H1 (cell line): ENCODE measurements at regions not wholly inside any gene's neighbourhood (a gene's known extent, or its start where the extent isn't known, plus 50 kb on each side); places are given as distances from the start of the nearest gene placed in this dataset.

Experiments used
- CTCF ChIA-PET: fragments of 300-600 bp; sonication (Branson Sonifier 250); formaldehyde crosslinking; loops from one replicate; lab custom pipeline; 2021; ENCODE audit not compliant: partially characterized antibody; lab: Charles Lee
- POLR2A ChIA-PET: fragments of 300-600 bp; sonication (Branson Sonifier 250); formaldehyde crosslinking; loops from one replicate; lab custom pipeline; 2021; ENCODE audit warnings: inconsistent platforms; ENCODE audit not compliant: partially characterized antibody; lab: Charles Lee
- DNase-seq, 2 experiments: peaks; one replicate each; pipeline versions ENCODE4 v3.0.0 to v3.0.0-alpha.2; 2010 to 2022; ENCODE audit warnings: low spot score in 2 of 2, low read depth in 1 of 2, mixed read lengths in 1 of 2
- FAIRE-seq: peaks from 2 replicates; lab custom pipeline; 2011; peaks lifted over from hg19 to GRCh38; lab: Jason Lieb, UNC
- H2AFZ ChIP-seq: 2 replicates; pipeline ENCODE4 v1.8.1; 2012; ENCODE audit warnings: low read length, inconsistent platforms
- H2AK5ac ChIP-seq: 2 replicates; pipeline ENCODE4 v1.6.1; 2013; ENCODE audit warnings: low read depth, low read length
- H2BK120ac ChIP-seq: replicated peaks from 2 replicates; pipeline ENCODE3; 2013; ENCODE audit warnings: low read depth, low read length, inconsistent platforms
- H2BK12ac ChIP-seq: 2 replicates; pipeline ENCODE4 v1.6.1; 2013; ENCODE audit warnings: low read depth, low read length
- H2BK15ac ChIP-seq: 2 replicates; pipeline ENCODE4 v1.6.1; 2013; ENCODE audit warnings: low read length
- H2BK20ac ChIP-seq: 2 replicates; pipeline ENCODE4 v1.6.1; 2013; ENCODE audit warnings: low read length
- H2BK5ac ChIP-seq: 2 replicates; pipeline ENCODE4 v1.6.1; 2013; ENCODE audit warnings: low read depth, low read length
- H3K14ac ChIP-seq: 2 replicates; pipeline ENCODE4 v1.6.1; 2013; ENCODE audit warnings: inconsistent platforms; ENCODE audit not compliant: insufficient read length
- H3K18ac ChIP-seq: 2 replicates; pipeline ENCODE4 v1.6.1; 2013; ENCODE audit warnings: low read length; ENCODE audit errors: extremely low read depth
- H3K23ac ChIP-seq: 2 replicates; pipeline ENCODE4 v1.6.1; 2013; ENCODE audit warnings: inconsistent platforms; ENCODE audit not compliant: insufficient read length
- H3K23me2 ChIP-seq: 2 replicates; pipeline ENCODE4 v1.6.1; 2013; ENCODE audit warnings: low read depth, low read length
- H3K27ac ChIP-seq: 2 replicates; pipeline ENCODE4 v1.6.1; 2011; ENCODE audit warnings: low read depth, low read length, inconsistent platforms
- H3K27me3 ChIP-seq, 4 experiments: replicated peaks in 1 of 4; 1 replicate in 1 of 4; 2 replicates in 3 of 4; pipeline versions ENCODE4 v1.6.1 to v1.8.1; 2011 to 2013; ENCODE audit warnings: low read length in 3 of 4, mild to moderate bottlenecking in 3 of 4, inconsistent platforms in 2 of 4, mixed read lengths in 2 of 4, moderate library complexity in 1 of 4; ENCODE audit not compliant: control insufficient read depth in 3 of 4, insufficient read depth in 3 of 4; ENCODE audit errors: extremely low read depth in 1 of 4
- H3K36me3 ChIP-seq, 4 experiments: 2 replicates each; pipeline versions ENCODE4 v1.6.1 to v1.8.1; 2011 to 2013; ENCODE audit warnings: mild to moderate bottlenecking in 4 of 4, low read length in 3 of 4, moderate library complexity in 2 of 4, control low read depth in 1 of 4, inconsistent platforms in 1 of 4; ENCODE audit not compliant: insufficient read depth in 4 of 4, control insufficient read depth in 2 of 4
- H3K4ac ChIP-seq: replicated peaks from 2 replicates; pipeline ENCODE3; 2013; ENCODE audit warnings: low read length, low read depth, mixed read lengths, inconsistent platforms; ENCODE audit not compliant: insufficient read length
- H3K4me1 ChIP-seq, 4 experiments: replicated peaks in 1 of 4; 1 replicate in 1 of 4; 2 replicates in 3 of 4; pipeline versions ENCODE4 v1.6.1 to v1.8.1; 2011 to 2013; ENCODE audit warnings: low read length in 3 of 4, inconsistent platforms in 2 of 4, mixed read lengths in 1 of 4; ENCODE audit not compliant: insufficient read depth in 4 of 4, control insufficient read depth in 3 of 4
- H3K4me2 ChIP-seq, 2 experiments: 2 replicates each; pipeline versions ENCODE4 v1.6.1 to v1.8.1; 2011 to 2013; ENCODE audit warnings: low read depth in 2 of 2, low read length in 2 of 2, control low read depth in 1 of 2, inconsistent platforms in 1 of 2, mild to moderate bottlenecking in 1 of 2; ENCODE audit not compliant: insufficient read depth in 1 of 2
- H3K4me3 ChIP-seq, 4 experiments: fragments of 200-600, 300-600 bp in 1 of 4; sonication (generic), shearing (Covaris generic), sonication (Bioruptor Twin) in 1 of 4; 2 replicates each; pipeline versions ENCODE4 v1.5.1 to v1.8.1; 2011 to 2016; ENCODE audit warnings: low read length in 4 of 4, low read depth in 3 of 4, control low read depth in 2 of 4, inconsistent platforms in 2 of 4, mild to moderate bottlenecking in 2 of 4, mixed read lengths in 1 of 4, moderate library complexity in 1 of 4; ENCODE audit not compliant: insufficient read depth in 2 of 4; ENCODE audit errors: extremely low read depth in 1 of 4
- H3K56ac ChIP-seq: replicated peaks from 2 replicates; pipeline ENCODE3; 2013; ENCODE audit warnings: low read depth, mild to moderate bottlenecking, mixed read lengths, low read length, inconsistent platforms; ENCODE audit not compliant: insufficient read length
- H3K79me1 ChIP-seq: 2 replicates; pipeline ENCODE4 v1.6.1; 2013; ENCODE audit warnings: low read depth, low read length, control low read depth
- H3K79me2 ChIP-seq, 2 experiments: 2 replicates each; pipeline versions ENCODE4 v1.6.1 to v1.8.1; 2012 to 2013; ENCODE audit warnings: low read length in 2 of 2, mild to moderate bottlenecking in 2 of 2, inconsistent platforms in 1 of 2; ENCODE audit not compliant: insufficient read depth in 2 of 2, control insufficient read depth in 1 of 2
- H3K9ac ChIP-seq, 4 experiments: replicated peaks in 1 of 4; 1 replicate in 1 of 4; 2 replicates in 3 of 4; pipeline versions ENCODE4 v1.6.1 to v1.8.1; 2011 to 2013; ENCODE audit warnings: low read depth in 3 of 4, low read length in 3 of 4, control low read depth in 2 of 4, mild to moderate bottlenecking in 2 of 4, moderate library complexity in 2 of 4, inconsistent platforms in 1 of 4; ENCODE audit errors: extremely low read depth in 1 of 4
- H3K9me3 ChIP-seq, 2 experiments: 2 replicates each; pipeline versions ENCODE4 v1.6.1 to v1.8.1; 2012 to 2013; ENCODE audit warnings: mild to moderate bottlenecking in 2 of 2, moderate library complexity in 2 of 2, control low read depth in 1 of 2, inconsistent platforms in 1 of 2, low read depth in 1 of 2, low read length in 1 of 2, mixed read lengths in 1 of 2; ENCODE audit not compliant: insufficient read depth in 2 of 2
- H4K20me1 ChIP-seq, 2 experiments: replicated peaks in 1 of 2; 2 replicates each; pipeline versions ENCODE3 to v1.8.1; 2011 to 2013; ENCODE audit warnings: inconsistent platforms in 2 of 2, low read length in 2 of 2, mild to moderate bottlenecking in 1 of 2; ENCODE audit not compliant: insufficient read depth in 2 of 2, control insufficient read depth in 1 of 2
- H4K5ac ChIP-seq: 2 replicates; pipeline ENCODE4 v1.6.1; 2013; ENCODE audit warnings: low read length, low read depth, mixed read lengths, inconsistent platforms; ENCODE audit not compliant: insufficient read length
- H4K8ac ChIP-seq: 2 replicates; pipeline ENCODE4 v1.8.0; 2013; ENCODE audit warnings: mild to moderate bottlenecking, moderate library complexity, low read length, inconsistent platforms; ENCODE audit not compliant: insufficient read depth; ENCODE audit errors: extremely low read depth
- H4K91ac ChIP-seq: replicated peaks from 2 replicates; pipeline ENCODE3; 2013; ENCODE audit warnings: low read length, mixed read lengths, inconsistent platforms; ENCODE audit not compliant: insufficient read length
- BCL11A ChIP-seq, 2 experiments: IDR thresholded peaks; one replicate each; pipeline ENCODE4 v1.6.1; 2011; ENCODE audit warnings: low read depth in 2 of 2, low read length in 2 of 2, mild to moderate bottlenecking in 2 of 2
- POLR2AphosphoS5 ChIP-seq: IDR thresholded peaks from 2 replicates; pipeline ENCODE4 v1.6.1; 2011; ENCODE audit warnings: low read depth, low read length
- SP1 ChIP-seq: IDR thresholded peaks from 2 replicates; pipeline ENCODE4 v1.6.1; 2011; ENCODE audit warnings: low read depth, low read length
- TBP ChIP-seq: IDR thresholded peaks from 2 replicates; pipeline ENCODE4 v1.6.1; 2011; ENCODE audit warnings: low read depth, low read length, improper control_type of control experiment
- WGBS, 2 experiments: shearing (Covaris generic) in 1 of 2; methylation state at CpG; one replicate each; pipeline versions ENCODE4 v1.1.6 to v1.1.7; 2013 to 2015; ENCODE audit warnings: low lambda C conversion rate in 2 of 2, mixed read lengths in 2 of 2, inconsistent platforms in 1 of 2, low coverage in 1 of 2, missing lambda C conversion rate in 1 of 2; ENCODE audit not compliant: insufficient replicate concordance in 2 of 2, insufficient coverage in 1 of 2, insufficient read length in 1 of 2; ENCODE audit errors: extremely low coverage in 1 of 2, missing lambda C conversion rate in 1 of 2; 5-methylcytosine and 5-hydroxymethylcytosine counted together
- TF ChIP-seq, protein P1 (sequence below): IDR thresholded peaks from 2 replicates; pipeline ENCODE4 v1.6.1; 2012; ENCODE audit warnings: inconsistent platforms

DNA sequence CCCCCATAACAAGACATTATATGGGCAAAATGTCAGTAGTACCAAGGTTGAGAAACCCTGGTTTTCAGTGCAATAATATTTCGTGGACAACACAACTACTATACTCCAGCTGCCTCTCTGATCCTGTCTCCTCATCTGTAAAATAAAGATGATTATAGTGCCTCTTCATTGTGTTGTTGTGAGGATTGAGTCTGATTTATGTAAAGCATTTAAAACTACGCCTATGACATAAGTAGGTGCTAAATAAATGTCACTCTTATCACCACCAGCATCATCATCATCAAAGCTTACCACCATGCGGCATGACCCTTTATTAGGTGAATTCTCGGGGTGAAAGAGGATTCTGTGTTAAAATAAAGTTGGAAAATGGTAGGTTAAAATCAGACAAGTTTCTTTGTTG is 67.8 kb upstream of the IFNE start:
- no peak overlapping the region for H2AFZ ChIP-seq
- H3K79me2 ChIP-seq = peaks cover 0 to 24% of the 10 kb centered on the region in 2 experiments; a peak in 3 of 4 replicates
- no peaks in the 10 kb centered on the region for H3K36me3 ChIP-seq
- H3K4me3 ChIP-seq = no peak overlapping the region
- no peak overlapping the region for H2BK12ac ChIP-seq
- no peak overlapping the region for H3K23ac ChIP-seq
- H3K56ac ChIP-seq = no peak overlapping the region
- no peak overlapping the region for H3K9ac ChIP-seq
- TF ChIP-seq BCL11A (IDR thresholded peaks at IDR 0.05; ENCODE audit: low read depth in 2 of 2, low read length in 2 of 2) (no peak), SP1 (no peak), POLR2AphosphoS5 (no peak), TBP (no peak)
- TF ChIP-seq, protein P1, sequence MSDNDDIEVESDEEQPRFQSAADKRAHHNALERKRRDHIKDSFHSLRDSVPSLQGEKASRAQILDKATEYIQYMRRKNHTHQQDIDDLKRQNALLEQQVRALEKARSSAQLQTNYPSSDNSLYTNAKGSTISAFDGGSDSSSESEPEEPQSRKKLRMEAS = no peak
- H4K8ac ChIP-seq = no peak overlapping the region
- ChIA-PET CTCF (no interaction called here), POLR2A (interaction anchor here (1.1 kb wide), 1 partner anchor 9 kb away, joined by 4 read pairs; no protein-coding TSS in a partner anchor)
- no peaks in the 10 kb centered on the region for H3K27me3 ChIP-seq
- H2BK15ac ChIP-seq = no peak overlapping the region
- H2AK5ac ChIP-seq = no peak overlapping the region
- H3K79me1 ChIP-seq = no peaks in the 10 kb centered on the region
- H2BK5ac ChIP-seq = no peak overlapping the region
- no peaks in the 10 kb centered on the region for H3K9me3 ChIP-seq
- no peaks in the 10 kb centered on the region for H4K20me1 ChIP-seq
- no peak overlapping the region for H3K14ac ChIP-seq
- FAIRE-seq (no peak), DNase-seq (no peak)
- H2BK20ac ChIP-seq = no peak overlapping the region
- no peak overlapping the region for H4K91ac ChIP-seq
- no peak overlapping the region for H3K18ac ChIP-seq
- 93% methylated on average over 4 of the region's 4 CpGs; no CpG with 5 or more reads in 1 of the 2 experiments for WGBS, 2 experiments
- H3K4me2 ChIP-seq = no peak overlapping the region
- H3K4ac ChIP-seq = no peak overlapping the region
- H3K4me1 ChIP-seq = peaks cover 3 to 12% (median 6%) of the 10 kb centered on the region in 4 experiments; a peak in 6 of 7 replicates
- no peak overlapping the region for H3K27ac ChIP-seq
- no peak overlapping the region for H2BK120ac ChIP-seq
- no peak overlapping the region for H4K5ac ChIP-seq
- no peaks in the 10 kb centered on the region for H3K23me2 ChIP-seq
